BJ (cell line): ENCODE measurements at regions not wholly inside any gene's neighbourhood (a gene's known extent, or its start where the extent isn't known, plus 50 kb on each side); places are given as distances from the start of the nearest gene placed in this dataset.

Experiments
- CTCF ChIA-PET: fragments of 350-600 bp; formaldehyde crosslinking; extraction: SDS; loops from one replicate; lab custom pipeline; 2021; ENCODE audit warnings: antibody characterized with exemption, inconsistent platforms; lab: Yijun Ruan, JAX
- POLR2A ChIA-PET: fragments of 300-600 bp; sonication (Branson Sonifier 250); formaldehyde crosslinking; extraction: SDS; loops from one replicate; lab custom pipeline; 2021; ENCODE audit warnings: antibody characterized with exemption; lab: Charles Lee
- DNase-seq: peaks from one replicate; pipeline ENCODE4 v3.0.0-alpha.2; 2011; ENCODE audit warnings: low read depth
- H3K27me3 ChIP-seq: 2 replicates; pipeline ENCODE4 v1.6.0; 2011; ENCODE audit warnings: low read length; ENCODE audit not compliant: control insufficient read depth, insufficient read depth
- H3K36me3 ChIP-seq: 2 replicates; pipeline ENCODE4 v1.5.1; 2011; ENCODE audit warnings: low read length; ENCODE audit not compliant: control insufficient read depth, insufficient read depth
- H3K4me3 ChIP-seq: 2 replicates; pipeline ENCODE4 v1.5.1; 2011; ENCODE audit warnings: low read depth, mild to moderate bottlenecking, control low read depth, low read length
- CTCF ChIP-seq: IDR thresholded peaks from 2 replicates; pipeline ENCODE4 v1.5.1; 2011; ENCODE audit warnings: low read depth, mild to moderate bottlenecking, control low read depth, inconsistent platforms, low read length, moderate library complexity; ENCODE audit not compliant: insufficient read depth

GRCh38 chr18:41602034-41602433, 353.0 kb upstream of the PIK3C3 start:
- DNase-seq = no peak
- Histone ChIP-seq H3K27me3 (no peaks in the 10 kb centered on the region), H3K4me3 (no peak overlapping the region), H3K36me3 (no peaks in the 10 kb centered on the region)
- POLR2A ChIA-PET = no interaction called here
- CTCF ChIA-PET = no interaction called here
- TF ChIP-seq CTCF = no peak

- ChIA-PET POLR2A (no interaction called here), CTCF (no interaction called here)
- Histone ChIP-seq H3K36me3 (no peaks in the 10 kb centered on the region), H3K4me3 (no peak overlapping the region), H3K27me3 (no peaks in the 10 kb centered on the region)
- no peak for DNase-seq
- no peak for TF ChIP-seq CTCF
These were observed 354.2 kb upstream of the PIK3C3 start for GRCh38 chr18:41600693-41601391.

GRCh38 chr18:41599466-41599865, 355.6 kb upstream of the PIK3C3 start:
- Histone ChIP-seq H3K27me3 (no peaks in the 10 kb centered on the region), H3K4me3 (no peak overlapping the region), H3K36me3 (no peaks in the 10 kb centered on the region)
- no peak for TF ChIP-seq CTCF
- POLR2A ChIA-PET = no interaction called here
- DNase-seq = no peak
- CTCF ChIA-PET = no interaction called here

GRCh38 chr18:41594582-41594981, 360.5 kb upstream of the PIK3C3 start:
- Histone ChIP-seq H3K27me3 (no peaks in the 10 kb centered on the region), H3K36me3 (no peaks in the 10 kb centered on the region), H3K4me3 (no peak overlapping the region)
- ChIA-PET POLR2A (no interaction called here), CTCF (no interaction called here)
- DNase-seq = no peak
- TF ChIP-seq CTCF = no peak

GRCh38 chr18:41593171-41593675, 361.8 kb upstream of the PIK3C3 start:
- no peak overlapping the region for H3K4me3 ChIP-seq
- no peaks in the 10 kb centered on the region for H3K27me3 ChIP-seq
- ChIA-PET CTCF (interaction anchor here (0.7 to 1.4 kb wide), 2 partner anchors 11 to 19 kb away, joined by 3 to 4 read pairs; no protein-coding TSS in a partner anchor), POLR2A (no interaction called here)
- no peaks in the 10 kb centered on the region for H3K36me3 ChIP-seq
- no peak for TF ChIP-seq CTCF
- no peak for DNase-seq
